ENCODE measurements at regions not wholly inside any gene's neighbourhood (a gene's known extent, or its start where the extent isn't known, plus 50 kb on each side); places are given as distances from the start of the nearest gene placed in this dataset.

DNA sequence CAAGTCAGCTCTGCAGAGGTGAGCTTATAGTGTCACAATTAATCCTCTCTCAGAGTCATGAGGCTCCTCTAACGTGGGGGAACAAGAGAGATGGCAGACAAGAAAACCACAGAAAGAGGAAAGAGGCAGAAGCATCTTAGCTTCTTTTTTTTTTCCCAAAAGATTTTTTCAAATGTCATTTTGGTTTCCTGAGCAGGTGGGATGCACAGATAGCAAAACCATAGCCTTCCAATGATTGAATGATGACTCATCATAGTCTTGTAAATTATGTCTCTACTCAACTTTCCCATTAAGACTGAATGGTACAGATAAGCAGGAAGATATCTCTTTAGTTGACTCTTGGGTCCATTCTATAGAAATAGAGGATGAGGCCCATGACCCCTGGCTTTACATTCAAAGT, 162.8 kb upstream of the ZFHX3 start:
- FAIRE-seq (no peak), DNase-seq (ENCODE audit: low read depth) (no peak)
- H3K36me3 ChIP-seq (ENCODE audit: control insufficient read depth, insufficient read depth, low read length) = no peaks in the 10 kb centered on the region
- no peak overlapping the region for H3K4me3 ChIP-seq (ENCODE audit: low read depth, low read length)
- TF ChIP-seq, protein P1, sequence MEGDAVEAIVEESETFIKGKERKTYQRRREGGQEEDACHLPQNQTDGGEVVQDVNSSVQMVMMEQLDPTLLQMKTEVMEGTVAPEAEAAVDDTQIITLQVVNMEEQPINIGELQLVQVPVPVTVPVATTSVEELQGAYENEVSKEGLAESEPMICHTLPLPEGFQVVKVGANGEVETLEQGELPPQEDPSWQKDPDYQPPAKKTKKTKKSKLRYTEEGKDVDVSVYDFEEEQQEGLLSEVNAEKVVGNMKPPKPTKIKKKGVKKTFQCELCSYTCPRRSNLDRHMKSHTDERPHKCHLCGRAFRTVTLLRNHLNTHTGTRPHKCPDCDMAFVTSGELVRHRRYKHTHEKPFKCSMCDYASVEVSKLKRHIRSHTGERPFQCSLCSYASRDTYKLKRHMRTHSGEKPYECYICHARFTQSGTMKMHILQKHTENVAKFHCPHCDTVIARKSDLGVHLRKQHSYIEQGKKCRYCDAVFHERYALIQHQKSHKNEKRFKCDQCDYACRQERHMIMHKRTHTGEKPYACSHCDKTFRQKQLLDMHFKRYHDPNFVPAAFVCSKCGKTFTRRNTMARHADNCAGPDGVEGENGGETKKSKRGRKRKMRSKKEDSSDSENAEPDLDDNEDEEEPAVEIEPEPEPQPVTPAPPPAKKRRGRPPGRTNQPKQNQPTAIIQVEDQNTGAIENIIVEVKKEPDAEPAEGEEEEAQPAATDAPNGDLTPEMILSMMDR (IDR thresholded peaks at IDR 0.05; ENCODE audit: insufficient read depth, low read length, severe bottlenecking) = no peak
- H3K27me3 ChIP-seq (ENCODE audit: control insufficient read depth, insufficient read depth, low read length) = no peaks in the 10 kb centered on the region

DNA sequence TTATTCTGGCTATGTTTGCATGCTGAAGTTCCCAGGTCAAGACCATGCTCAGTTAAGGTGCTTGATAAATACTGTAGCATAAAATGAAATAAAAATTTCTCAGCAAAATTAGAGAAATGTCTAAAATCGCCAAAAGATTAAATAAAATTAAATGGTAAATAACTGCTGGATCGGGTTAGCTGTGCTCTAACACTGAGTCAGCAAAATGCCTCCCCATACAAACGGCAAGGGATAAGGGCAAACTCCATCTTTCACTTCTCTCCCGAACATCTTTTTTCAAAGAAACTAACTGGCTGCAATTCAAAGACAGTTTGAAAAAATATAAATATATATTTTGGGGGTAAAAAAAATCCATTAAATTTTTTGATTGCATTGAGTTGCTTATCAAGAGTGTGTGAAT, 162.2 kb upstream of the ZFHX3 start:
- FAIRE-seq (no peak), DNase-seq (ENCODE audit: low read depth) (no peak)
- TF ChIP-seq, protein P1 (IDR thresholded peaks at IDR 0.05; ENCODE audit: insufficient read depth, low read length, severe bottlenecking) = no peak
- Histone ChIP-seq H3K27me3 (ENCODE audit: control insufficient read depth, insufficient read depth, low read length) (no peaks in the 10 kb centered on the region), H3K36me3 (ENCODE audit: control insufficient read depth, insufficient read depth, low read length) (no peaks in the 10 kb centered on the region), H3K4me3 (ENCODE audit: low read depth, low read length) (no peak overlapping the region)

DNA sequence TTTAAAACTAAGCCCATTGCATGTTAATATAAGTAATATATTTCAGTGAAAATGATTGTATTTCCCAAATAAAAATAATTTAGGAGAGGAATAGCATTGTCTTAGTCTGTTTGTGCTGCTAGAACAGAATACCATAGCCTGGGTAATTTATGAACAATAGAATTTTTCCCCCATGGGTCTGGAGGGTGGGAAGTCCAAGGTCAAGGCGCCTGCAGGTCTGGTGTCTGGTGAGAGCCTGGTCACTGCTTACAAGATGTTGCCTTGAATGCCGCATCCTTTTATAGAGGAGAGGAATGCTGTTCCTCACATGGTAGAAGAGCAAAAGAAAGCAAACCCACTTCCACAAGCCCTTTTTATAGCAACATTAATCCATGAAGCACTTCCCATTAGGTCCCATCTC, 161.3 kb upstream of the ZFHX3 start:
- DNase-seq (ENCODE audit: low read depth) (no peak), FAIRE-seq (no peak)
- H3K36me3 ChIP-seq (ENCODE audit: control insufficient read depth, insufficient read depth, low read length) = no peaks in the 10 kb centered on the region
- H3K27me3 ChIP-seq (ENCODE audit: control insufficient read depth, insufficient read depth, low read length) = no peaks in the 10 kb centered on the region
- H3K4me3 ChIP-seq (ENCODE audit: low read depth, low read length) = no peak overlapping the region
- TF ChIP-seq, protein P1 (IDR thresholded peaks at IDR 0.05; ENCODE audit: insufficient read depth, low read length, severe bottlenecking) = no peak

DNA sequence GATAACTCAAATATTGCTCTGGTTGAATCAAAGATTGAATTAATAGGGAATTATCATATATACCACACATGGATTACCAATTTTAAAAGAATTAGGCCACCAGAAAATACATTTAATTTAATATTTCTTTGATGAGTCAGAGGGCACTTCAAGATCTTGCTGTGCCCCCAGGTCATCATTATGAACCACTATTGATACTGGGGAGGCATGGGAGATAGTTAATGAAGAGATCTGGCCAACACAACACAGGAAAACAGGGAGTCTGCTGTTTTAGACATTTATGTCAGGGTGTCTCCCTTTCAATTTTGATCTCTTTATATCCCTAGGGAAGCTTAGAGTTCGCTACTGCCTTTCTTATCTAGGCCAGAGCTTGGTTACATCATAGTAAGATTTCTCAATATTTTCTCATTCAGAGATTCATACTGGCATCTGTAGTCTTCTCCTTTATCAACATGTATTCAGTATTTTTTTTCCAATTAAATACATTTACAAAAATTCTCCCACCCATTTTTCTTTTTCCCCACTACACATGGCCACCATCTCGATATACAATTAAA, 158.3 kb upstream of the ZFHX3 start:
- DNase-seq (ENCODE audit: low read depth) = no peak
- Histone ChIP-seq H3K27me3 (ENCODE audit: control insufficient read depth, insufficient read depth, low read length) (no peaks in the 10 kb centered on the region), H3K36me3 (ENCODE audit: control insufficient read depth, insufficient read depth, low read length) (no peaks in the 10 kb centered on the region), H3K4me3 (ENCODE audit: low read depth, low read length) (no peak overlapping the region)
- TF ChIP-seq, protein P1 (IDR thresholded peaks at IDR 0.05; ENCODE audit: insufficient read depth, low read length, severe bottlenecking) = no peak
- no peak for FAIRE-seq

DNA sequence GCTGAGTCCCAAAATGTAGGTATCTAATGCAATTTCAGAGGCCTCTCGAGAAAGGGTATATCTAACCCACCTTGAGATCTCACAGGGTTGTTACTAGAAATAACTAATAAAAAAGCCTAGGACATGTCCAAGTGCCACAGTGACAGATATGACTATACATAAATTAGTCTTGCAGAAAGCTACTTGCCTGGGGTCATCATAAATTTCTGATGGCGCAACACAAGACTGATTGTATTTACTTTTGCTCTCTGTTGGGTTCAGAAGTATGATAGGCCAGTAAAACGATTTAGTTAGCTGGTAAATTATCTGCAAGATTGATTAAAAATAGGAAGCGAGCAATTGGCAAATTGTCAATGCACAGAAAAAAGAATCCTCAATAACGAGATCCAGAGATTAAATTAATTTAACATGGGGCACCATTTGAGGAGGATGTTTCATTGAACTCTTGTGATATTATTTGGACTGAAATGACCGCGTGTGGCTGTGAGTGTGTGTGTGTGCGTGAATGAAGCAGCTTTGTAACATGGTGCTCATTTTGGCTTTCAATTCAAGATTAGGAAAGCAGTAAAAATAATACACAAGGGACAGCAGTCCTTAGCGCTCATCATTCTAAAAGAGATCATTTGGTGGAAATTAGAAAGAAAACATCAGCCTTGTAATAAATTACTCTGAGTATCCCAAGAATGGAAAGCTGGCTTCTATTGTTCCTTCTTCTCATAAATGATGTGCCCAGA, 157.4 kb upstream of the ZFHX3 start:
- Histone ChIP-seq H3K27me3 (ENCODE audit: control insufficient read depth, insufficient read depth, low read length) (no peaks in the 10 kb centered on the region), H3K4me3 (ENCODE audit: low read depth, low read length) (no peak overlapping the region), H3K36me3 (ENCODE audit: control insufficient read depth, insufficient read depth, low read length) (no peaks in the 10 kb centered on the region)
- DNase-seq (ENCODE audit: low read depth) (no peak), FAIRE-seq (no peak)
- TF ChIP-seq, protein P1 (IDR thresholded peaks at IDR 0.05; ENCODE audit: insufficient read depth, low read length, severe bottlenecking) = no peak
